Neuronal stem cell (in vitro differentiated cells): ENCODE measurements at regions not wholly inside any gene's neighbourhood (a gene's known extent, or its start where the extent isn't known, plus 50 kb on each side); places are given as distances from the start of the nearest gene placed in this dataset.
"Not testable (repeated sequence)": the region's sequence is repeated elsewhere in the genome, so short reads cannot be mapped to it uniquely, and the experiment has no call there.

Source experiments
- DNase-seq: peaks from one replicate; pipeline ENCODE4 v3.0.0-alpha.2; 2013; ENCODE audit warnings: low spot score
- H2AFZ ChIP-seq: one replicate; pipeline ENCODE4 v1.6.1; 2013; ENCODE audit warnings: mild to moderate bottlenecking, low read length, inconsistent platforms
- H2AK5ac ChIP-seq: 2 replicates; pipeline ENCODE4 v1.6.1; 2013; ENCODE audit warnings: low read depth, mild to moderate bottlenecking, inconsistent platforms, low read length, moderate library complexity, mixed read lengths
- H2BK120ac ChIP-seq: 2 replicates; pipeline ENCODE4 v1.6.1; 2013; ENCODE audit warnings: low read depth, mild to moderate bottlenecking, inconsistent platforms, low read length, moderate library complexity, mixed read lengths
- H2BK12ac ChIP-seq: one replicate; pipeline ENCODE4 v1.6.1; 2013; ENCODE audit warnings: low read length, inconsistent platforms
- H2BK15ac ChIP-seq: 2 replicates; pipeline ENCODE4 v1.6.1; 2013; ENCODE audit warnings: mild to moderate bottlenecking, low read length, inconsistent platforms, mixed read lengths
- H2BK5ac ChIP-seq: one replicate; pipeline ENCODE4 v1.6.1; 2013; ENCODE audit warnings: inconsistent platforms, mild to moderate bottlenecking, low read length, moderate library complexity
- H3K14ac ChIP-seq: one replicate; pipeline ENCODE4 v1.6.1; 2013; ENCODE audit warnings: low read length, inconsistent platforms
- H3K18ac ChIP-seq: 2 replicates; pipeline ENCODE4 v1.6.1; 2013; ENCODE audit warnings: low read length, inconsistent platforms
- H3K23ac ChIP-seq: 2 replicates; pipeline ENCODE4 v1.6.1; 2013; ENCODE audit warnings: low read depth, mild to moderate bottlenecking, mixed read lengths, low read length, inconsistent platforms; ENCODE audit not compliant: poor library complexity
- H3K27ac ChIP-seq: replicated peaks from 3 replicates; pipeline ENCODE4 v1.5.1; 2013; ENCODE audit warnings: low read length, inconsistent platforms
- H3K27me3 ChIP-seq, 3 experiments: 2 replicates each; pipeline ENCODE4 v1.6.1; 2013; ENCODE audit warnings: low read length in 3 of 3, mild to moderate bottlenecking in 2 of 3, inconsistent platforms in 1 of 3, low read depth in 1 of 3, mixed read lengths in 1 of 3, moderate library complexity in 1 of 3; ENCODE audit not compliant: control insufficient read depth in 3 of 3, insufficient read depth in 3 of 3
- H3K36me3 ChIP-seq, 2 donors: replicated peaks in 1 of 2; 2 replicates each; pipeline ENCODE4 v1.6.1; 2013; ENCODE audit warnings: low read length in 2 of 2; ENCODE audit not compliant: control insufficient read depth in 2 of 2, insufficient read depth in 2 of 2
- H3K4ac ChIP-seq: 2 replicates; pipeline ENCODE4 v1.6.1; 2013; ENCODE audit warnings: inconsistent platforms, mild to moderate bottlenecking, low read length, moderate library complexity
- H3K4me1 ChIP-seq, 2 donors: 1 replicate in 1 of 2; 2 replicates in 1 of 2; pipeline ENCODE4 v1.6.1; 2013; ENCODE audit warnings: low read length in 2 of 2, low read depth in 1 of 2; ENCODE audit not compliant: control insufficient read depth in 2 of 2, insufficient read depth in 1 of 2
- H3K4me2 ChIP-seq: one replicate; pipeline ENCODE4 v1.6.1; 2013; ENCODE audit warnings: mild to moderate bottlenecking, low read length, inconsistent platforms; ENCODE audit not compliant: insufficient read depth, poor library complexity, severe bottlenecking
- H3K4me3 ChIP-seq, 2 donors: 2 replicates each; pipeline ENCODE4 v1.5.1; 2013; ENCODE audit warnings: low read length in 2 of 2, mild to moderate bottlenecking in 2 of 2, inconsistent platforms in 1 of 2, moderate library complexity in 1 of 2
- H3K79me1 ChIP-seq: one replicate; pipeline ENCODE4 v1.6.1; 2013; ENCODE audit warnings: low read depth, mild to moderate bottlenecking, inconsistent platforms, low read length, moderate library complexity
- H3K9ac ChIP-seq: one replicate; pipeline ENCODE4 v1.6.1; 2013; ENCODE audit warnings: mild to moderate bottlenecking, low read depth, low read length, inconsistent platforms; ENCODE audit not compliant: poor library complexity
- H3K9me3 ChIP-seq, 2 donors: replicated peaks in 1 of 2; 2 replicates each; pipeline versions ENCODE3 to v1.6.1; 2013; ENCODE audit warnings: low read length in 2 of 2, mild to moderate bottlenecking in 2 of 2, inconsistent platforms in 1 of 2, low read depth in 1 of 2, mixed read lengths in 1 of 2, moderate library complexity in 1 of 2; ENCODE audit not compliant: control insufficient read depth in 2 of 2, insufficient read depth in 1 of 2
- H4K8ac ChIP-seq: one replicate; pipeline ENCODE4 v1.6.1; 2013; ENCODE audit warnings: low read depth, mild to moderate bottlenecking, inconsistent platforms, low read length, moderate library complexity
- H4K91ac ChIP-seq: one replicate; pipeline ENCODE4 v1.6.1; 2013; ENCODE audit warnings: low read length, low read depth, mild to moderate bottlenecking, inconsistent platforms; ENCODE audit not compliant: poor library complexity
- WGBS, 2 donors: extraction: QIAGEN DNeasy Blood & Tissue Kit; methylation state at CpG; one replicate each; pipeline ENCODE4 v1.1.7; 2013; ENCODE audit warnings: missing lambda C conversion rate in 2 of 2, mixed read lengths in 1 of 2; ENCODE audit not compliant: insufficient read length in 2 of 2, insufficient replicate concordance in 1 of 2; ENCODE audit errors: extremely low coverage in 2 of 2; 5-methylcytosine and 5-hydroxymethylcytosine counted together

- Histone ChIP-seq H2AFZ (no peak overlapping the region), H3K4me1 (peaks cover 14 to 17% of the 10 kb centered on the region in 2 donors), H2BK5ac (no peak overlapping the region), H2AK5ac (no peak overlapping the region), H3K18ac (no peak overlapping the region), H3K36me3 (no peaks in the 10 kb centered on the region), H4K8ac (no peak overlapping the region), H2BK15ac (no peak overlapping the region), H2BK120ac (no peak overlapping the region), H3K4me3 (no peak overlapping the region), H3K4ac (no peak overlapping the region), H3K4me2 (no peak overlapping the region), H3K9ac (no peak overlapping the region), H3K23ac (no peak overlapping the region), H3K14ac (no peak overlapping the region), H3K9me3 (no peaks in the 10 kb centered on the region), H4K91ac (no peak overlapping the region), H3K27ac (no peak overlapping the region), H3K79me1 (no peaks in the 10 kb centered on the region), H3K27me3 (no peaks in the 10 kb centered on the region), H2BK12ac (no peak overlapping the region)
- DNase-seq: no peak
- no CpG with 5 or more reads among the region's 6 CpGs for WGBS, 2 donors
Observed at GRCh38 chr6:167690931-167691330, 135.8 kb upstream of the AFDN start.

DNA sequence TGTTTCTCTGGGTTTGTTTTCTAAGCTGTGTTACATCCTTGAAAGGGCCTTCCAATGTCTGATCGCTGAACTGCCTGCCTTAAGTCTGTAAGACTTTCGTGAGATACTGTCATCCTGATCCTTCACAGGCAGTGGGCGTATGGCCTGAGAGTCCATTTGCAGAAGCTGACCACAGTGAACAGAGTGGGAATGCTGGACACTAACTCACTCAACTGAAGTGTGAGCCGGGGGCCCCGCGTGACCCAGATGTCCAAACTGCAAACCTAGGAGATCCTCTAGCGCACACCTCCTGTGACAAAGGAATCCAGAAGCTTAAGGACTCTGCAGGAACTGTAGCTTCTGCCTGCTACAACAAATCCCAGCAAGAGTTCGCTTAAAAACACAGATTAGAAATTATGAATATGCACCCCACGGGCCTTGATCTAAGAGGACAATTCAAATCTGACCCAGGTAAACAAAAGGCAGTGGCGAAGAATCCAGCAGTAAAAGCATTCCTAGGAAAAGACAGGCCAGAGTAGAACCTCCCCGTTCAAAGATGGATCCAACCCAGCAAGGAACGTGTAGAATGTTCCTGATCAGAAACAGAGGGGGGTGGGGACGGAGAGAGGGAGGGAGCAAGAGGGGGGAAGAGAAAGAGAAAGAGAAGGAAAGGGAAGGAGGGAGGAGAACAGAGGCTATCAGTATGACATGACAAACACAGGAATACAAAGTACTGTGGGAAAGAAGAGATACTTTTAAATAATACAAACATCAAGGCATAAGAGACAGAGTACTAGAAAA is 135.0 kb upstream of the AFDN start:
- Histone ChIP-seq H3K9me3 (no peaks in the 10 kb centered on the region), H3K23ac (no peak overlapping the region), H3K9ac (no peak overlapping the region), H3K14ac (no peak overlapping the region), H2BK15ac (no peak overlapping the region), H2BK120ac (no peak overlapping the region), H2AFZ (peak overlapping the region; percentile 56), H3K4me3 (no peak overlapping the region), H4K8ac (no peak overlapping the region), H3K4me2 (no peak overlapping the region), H4K91ac (no peak overlapping the region), H2BK12ac (no peak overlapping the region), H3K4me1 (peaks cover 14 to 17% of the 10 kb centered on the region in 2 donors), H3K36me3 (no peaks in the 10 kb centered on the region), H3K4ac (no peak overlapping the region), H3K27ac (no peak overlapping the region), H3K18ac (no peak overlapping the region), H2AK5ac (no peak overlapping the region), H3K79me1 (no peaks in the 10 kb centered on the region), H2BK5ac (no peak overlapping the region), H3K27me3 (no peaks in the 10 kb centered on the region)
- DNase-seq: no peak
- WGBS, 2 donors: no CpG with 5 or more reads among the region's 13 CpGs

- not testable (repeated sequence) for H3K4me3 ChIP-seq, H3K36me3 ChIP-seq, H4K91ac ChIP-seq, H3K14ac ChIP-seq, H3K79me1 ChIP-seq, H3K18ac ChIP-seq, H3K4me2 ChIP-seq, DNase-seq, H3K4ac ChIP-seq, H2BK15ac ChIP-seq, H2BK5ac ChIP-seq, H3K9me3 ChIP-seq, H3K27ac ChIP-seq, H2BK120ac ChIP-seq, H3K9ac ChIP-seq, H2BK12ac ChIP-seq, H3K23ac ChIP-seq, H4K8ac ChIP-seq, H2AK5ac ChIP-seq, H2AFZ ChIP-seq, H3K27me3 ChIP-seq
- no CpG with 5 or more reads among the region's 8 CpGs for WGBS, 2 donors
- H3K4me1 ChIP-seq: peaks cover 10 to 19% of the 10 kb centered on the region in 2 donors
Observed at GRCh38 chr6:167693478-167693877, 133.2 kb upstream of the AFDN start.

GRCh38 chr6:167695831-167696230 is 130.9 kb upstream of the AFDN start:
- Histone ChIP-seq H3K36me3 (no peaks in the 10 kb centered on the region), H3K23ac (no peak overlapping the region), H3K27ac (no peak overlapping the region), H3K4me2 (no peak overlapping the region), H3K27me3 (no peaks in the 10 kb centered on the region), H3K4me1 (peaks cover 9 to 20% of the 10 kb centered on the region in 2 donors), H2BK15ac (no peak overlapping the region), H2AK5ac (no peak overlapping the region), H2BK120ac (no peak overlapping the region), H3K4me3 (peak overlapping the region in 1 of 2 donors; percentile 15), H3K18ac (no peak overlapping the region), H3K14ac (no peak overlapping the region), H2AFZ (no peak overlapping the region), H3K79me1 (no peaks in the 10 kb centered on the region), H2BK5ac (no peak overlapping the region), H3K9me3 (no peaks in the 10 kb centered on the region), H3K4ac (no peak overlapping the region), H4K8ac (no peak overlapping the region), H2BK12ac (no peak overlapping the region), H3K9ac (no peak overlapping the region), H4K91ac (no peak overlapping the region)
- DNase-seq: no peak
- WGBS, 2 donors: no CpG with 5 or more reads among the region's 13 CpGs
